ENCODE measurements at regions not wholly inside any gene's neighbourhood (a gene's known extent, or its start where the extent isn't known, plus 50 kb on each side); places are given as distances from the start of the nearest gene placed in this dataset.
A peak's percentile ranks its signal among the peaks of the same experiment; 100 is the strongest.

GRCh38 chr11:116276051-116277044 is 496.4 kb downstream of the BUD13 start:
- DNase-seq, result peak; percentile 21

GRCh38 chr11:116275635-116276034 is 497.2 kb downstream of the BUD13 start:
- DNase-seq, result no peak

- DNase-seq, result no peak
These were observed 498.3 kb downstream of the BUD13 start for GRCh38 chr11:116274521-116274920.

DNA sequence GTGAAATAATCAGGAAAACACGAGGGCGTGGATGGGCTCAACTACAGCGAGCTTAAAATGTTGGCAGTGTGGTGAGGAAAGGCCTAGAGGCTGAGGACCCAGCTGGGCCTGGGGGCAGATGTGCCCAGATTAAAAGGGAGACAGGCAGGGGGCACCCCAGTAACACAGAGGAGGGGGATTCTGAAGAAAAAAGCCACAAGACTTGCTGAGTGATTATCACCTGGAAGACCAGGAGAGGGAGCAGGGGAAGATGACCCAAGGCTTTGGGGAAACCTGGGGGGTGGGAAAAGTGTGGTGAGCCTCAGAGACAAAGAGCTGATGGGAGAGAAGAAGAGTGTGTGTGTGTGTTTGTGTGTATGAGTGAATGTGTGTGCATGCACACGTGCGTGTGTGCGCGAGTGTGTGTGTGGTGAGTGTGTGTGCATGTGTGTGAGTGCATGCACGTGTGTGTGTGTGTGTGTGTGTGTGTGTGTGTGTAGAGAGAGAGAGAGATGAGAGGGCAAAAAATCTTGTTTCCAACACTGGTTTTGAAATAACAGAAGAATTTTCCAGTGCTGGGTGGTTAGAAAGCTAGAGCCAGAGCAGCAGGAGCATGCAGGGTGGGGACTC is 500.5 kb downstream of the BUD13 start:
- DNase-seq, result no peak

DNA sequence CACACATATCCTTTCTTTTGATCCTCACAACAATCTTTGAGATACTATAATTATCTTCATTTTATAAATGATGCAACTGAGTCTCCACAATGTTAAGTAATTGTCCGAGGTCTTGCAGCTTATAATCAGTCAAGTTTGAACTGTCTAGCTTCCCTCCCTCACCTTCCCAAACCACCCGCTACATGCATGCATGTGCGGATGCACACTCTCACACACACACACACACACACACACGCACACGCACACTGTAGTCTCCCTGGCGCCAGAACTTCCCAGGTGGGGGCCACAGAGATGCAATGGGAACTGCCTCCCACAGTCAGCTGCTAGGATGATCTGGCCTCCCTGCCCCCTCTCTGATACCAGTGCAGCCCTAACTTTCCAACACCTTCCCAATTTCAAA is 501.3 kb downstream of the BUD13 start:
- DNase-seq, result no peak

GRCh38 chr11:116267146-116267545 is 505.6 kb downstream of the BUD13 start:
- DNase-seq, result no peak

DNA sequence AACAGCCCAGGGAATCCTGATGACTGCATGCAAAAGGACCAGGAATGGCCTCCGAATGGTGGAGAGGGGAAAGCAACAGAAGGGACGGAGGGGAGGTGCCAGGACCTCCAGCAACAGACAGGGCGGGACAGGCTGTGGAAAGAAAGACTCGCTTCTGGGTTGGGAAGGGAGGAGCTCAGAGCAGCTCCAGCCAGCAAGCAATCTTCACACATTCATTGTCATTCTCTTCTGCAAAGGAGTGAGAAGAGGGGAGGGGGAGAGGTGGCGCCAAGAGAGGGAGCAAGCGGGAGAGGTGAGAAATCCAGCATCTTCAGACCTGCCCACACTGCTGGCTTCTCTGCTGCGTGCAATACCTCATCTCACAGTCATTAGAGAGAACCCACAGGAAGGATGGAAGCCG is 509.0 kb downstream of the BUD13 start:
- no peak for DNase-seq

- DNase-seq, result no peak
These were observed 509.8 kb downstream of the BUD13 start for GRCh38 chr11:116263019-116263418.

DNA sequence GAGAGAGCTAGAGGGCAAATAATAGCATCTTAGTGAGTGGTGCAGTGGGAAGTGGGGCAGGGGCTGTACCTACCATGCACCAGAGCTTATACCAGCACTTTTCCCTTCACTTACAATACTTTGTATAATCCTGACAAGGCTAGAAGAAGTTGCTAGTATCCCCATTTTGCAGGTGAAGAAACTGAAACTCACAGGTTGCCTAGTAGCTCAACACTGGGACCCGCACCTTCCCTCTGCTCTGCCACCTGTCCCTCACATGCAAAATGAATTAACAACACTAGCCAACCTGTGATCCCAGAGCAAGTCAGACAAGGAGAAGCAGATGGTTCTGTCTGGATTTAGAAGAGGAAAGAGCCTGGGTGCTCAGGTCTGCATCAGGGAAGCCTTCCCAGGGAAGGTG is 510.4 kb downstream of the BUD13 start:
- no peak for DNase-seq

DNA sequence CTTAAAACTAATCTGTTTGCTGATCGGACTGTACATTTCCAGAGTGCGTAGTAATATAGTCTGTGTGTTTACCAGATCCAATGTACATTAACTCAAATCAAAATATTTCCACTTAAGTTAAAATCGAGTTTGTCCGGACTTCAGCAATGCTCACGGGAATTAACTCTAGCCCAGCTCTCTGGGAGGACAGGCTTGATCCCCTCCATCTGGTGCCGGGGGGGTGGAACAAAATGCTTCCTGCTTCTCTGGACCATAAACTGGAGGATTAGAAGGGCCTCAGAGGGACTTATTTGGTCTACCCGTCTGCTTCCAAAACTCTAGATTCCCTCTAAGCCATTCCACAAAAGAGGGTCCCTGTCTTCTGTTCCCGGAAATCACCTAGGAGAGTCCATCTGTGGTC is 511.2 kb downstream of the BUD13 start:
- no peak for DNase-seq

- no peak for DNase-seq
These were observed 514.0 kb downstream of the BUD13 start for GRCh38 chr11:116258821-116259220.

GRCh38 chr11:116257883-116258282 is 514.9 kb downstream of the BUD13 start:
- DNase-seq, result no peak

- no peak for DNase-seq
These were observed 515.7 kb downstream of the BUD13 start for GRCh38 chr11:116257092-116257491.

- DNase-seq, result no peak
These were observed 516.6 kb downstream of the BUD13 start for GRCh38 chr11:116256215-116256614.

- no peak for DNase-seq
These were observed 517.4 kb downstream of the BUD13 start for GRCh38 chr11:116255321-116255953.

DNA sequence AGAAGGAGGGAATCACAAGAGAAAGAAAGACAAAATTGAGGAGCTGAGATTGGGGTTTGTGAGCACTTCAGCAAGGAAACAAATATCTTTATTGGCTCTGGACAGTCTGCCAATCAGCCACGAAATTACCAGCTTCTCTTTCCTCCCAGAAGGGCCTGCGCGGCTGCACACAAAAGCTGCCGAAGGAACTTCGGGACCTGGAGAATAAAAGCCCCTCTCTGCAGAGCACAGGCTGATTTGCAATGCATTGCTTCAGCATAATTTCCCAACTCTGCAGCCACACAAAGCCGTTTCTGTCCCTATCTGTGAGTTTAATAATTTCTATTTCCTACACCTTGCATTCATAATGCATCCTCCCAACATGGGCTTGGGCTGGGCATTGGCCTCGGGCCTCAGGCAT is 522.6 kb downstream of the BUD13 start:
- DNase-seq, result no peak

DNA sequence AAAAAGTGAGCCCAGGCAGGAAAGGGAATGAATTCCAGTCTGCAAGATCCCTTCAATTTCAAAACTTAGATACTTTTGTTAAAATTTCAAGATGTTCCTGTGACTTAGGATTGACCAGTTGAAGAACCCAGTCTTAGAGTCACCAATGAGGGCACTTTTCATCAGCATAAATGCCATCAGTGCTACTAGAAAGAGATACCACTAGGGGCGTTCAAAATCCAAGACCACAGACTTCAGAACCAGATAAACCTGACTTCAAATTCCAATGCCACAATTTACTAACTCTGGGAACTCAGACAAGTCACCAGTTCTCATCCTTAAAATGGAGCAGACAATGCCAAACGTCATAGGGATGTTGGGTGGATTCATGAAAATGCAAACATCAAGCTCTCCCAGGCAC is 523.2 kb downstream of the BUD13 start:
- DNase-seq, result no peak

GRCh38 chr11:116244889-116245288 is 527.9 kb downstream of the BUD13 start:
- DNase-seq, result no peak

DNA sequence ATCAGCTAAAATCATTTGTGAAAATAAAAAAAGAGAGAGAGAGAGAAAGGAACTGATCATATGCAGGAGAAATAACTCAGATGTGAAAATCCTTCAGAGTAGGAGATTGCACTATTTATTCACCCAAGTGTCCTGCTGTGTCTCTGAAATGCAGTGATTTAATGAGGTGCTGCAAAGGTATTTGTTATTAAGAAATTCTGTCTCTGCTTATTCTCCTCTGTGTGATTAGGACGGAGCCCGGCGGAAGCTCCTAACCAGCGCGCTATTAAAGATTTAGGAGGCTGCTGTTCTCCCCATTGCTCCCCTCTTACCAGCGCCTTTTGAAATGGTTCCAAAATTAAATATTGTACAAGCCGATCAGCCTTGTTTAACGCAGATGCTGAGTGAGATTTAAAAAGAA is 528.3 kb downstream of the BUD13 start:
- no peak for DNase-seq

- no peak for DNase-seq
These were observed 528.8 kb downstream of the BUD13 start for GRCh38 chr11:116243991-116244390.

DNA sequence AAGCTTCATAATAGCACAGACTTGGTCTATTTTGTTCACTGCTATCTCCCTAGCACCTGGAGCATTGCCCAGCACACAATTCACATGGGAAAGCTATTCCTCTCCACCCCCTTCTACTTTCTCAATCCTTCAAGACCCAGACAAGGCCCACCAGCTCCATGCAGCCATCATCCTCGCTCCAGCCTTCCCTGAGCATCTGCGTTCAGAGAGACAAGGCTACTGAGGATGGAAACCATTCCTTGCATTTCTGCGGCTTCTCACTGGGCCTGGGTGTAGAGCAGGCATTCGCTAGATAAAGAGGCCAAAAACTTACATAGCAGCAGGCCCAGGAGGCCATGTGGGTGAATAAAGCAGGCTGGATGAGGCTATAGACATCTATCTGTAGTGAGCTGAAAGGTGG is 530.8 kb downstream of the BUD13 start:
- no peak for DNase-seq

DNA sequence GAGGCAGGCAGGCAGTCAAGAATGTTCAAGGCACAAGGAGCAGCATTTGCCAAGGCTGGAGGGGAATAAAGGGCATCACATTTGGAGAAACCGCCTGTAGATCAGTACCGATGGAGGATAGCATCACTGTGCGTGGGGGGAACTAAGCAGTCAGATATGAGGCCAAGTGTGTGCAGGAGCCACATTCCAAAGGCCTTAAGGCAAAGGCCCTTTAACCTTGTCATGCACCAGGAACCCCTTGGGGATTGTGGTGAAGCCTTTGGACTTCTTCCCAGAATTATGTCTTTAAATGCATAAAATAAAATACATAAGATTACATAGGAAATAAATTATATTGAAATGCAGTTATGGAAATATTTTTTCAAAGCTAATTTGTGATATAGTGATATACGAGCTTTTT is 532.1 kb downstream of the BUD13 start:
- DNase-seq, result peak; percentile 68

GRCh38 chr11:116239247-116239646 is 533.5 kb downstream of the BUD13 start:
- no peak for DNase-seq

DNA sequence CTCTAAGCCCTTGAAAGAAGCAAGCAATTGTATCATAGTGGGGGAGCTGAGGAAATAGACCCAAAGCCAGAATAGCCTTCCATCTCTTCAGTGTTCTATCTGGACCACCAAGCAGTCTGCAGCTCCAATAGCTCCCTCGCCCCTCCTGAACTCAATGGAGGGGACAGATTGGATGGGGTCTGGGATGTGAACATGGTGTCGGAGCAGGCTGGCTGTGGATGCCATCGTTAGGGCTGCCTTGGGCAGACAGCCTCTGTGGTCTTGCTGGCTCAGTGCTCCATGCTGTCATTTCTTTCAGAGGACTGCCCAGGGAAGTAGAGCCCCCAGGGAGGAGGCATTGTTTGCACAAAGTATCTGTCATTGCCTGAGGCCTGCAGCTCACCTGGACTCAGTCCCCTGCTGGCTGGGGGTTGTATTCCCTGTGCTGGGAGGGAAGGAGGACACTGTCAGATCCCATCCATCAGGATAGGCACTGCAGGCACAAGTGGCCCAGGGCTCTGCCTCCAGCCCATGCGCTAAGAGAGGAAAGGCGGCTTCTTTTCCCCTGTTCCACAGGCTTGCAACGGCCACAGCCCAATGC is 537.7 kb downstream of the BUD13 start:
- DNase-seq, result no peak
